Calu3 (cell line): ENCODE measurements at regions not wholly inside any gene's neighbourhood (a gene's known extent, or its start where the extent isn't known, plus 50 kb on each side); places are given as distances from the start of the nearest gene placed in this dataset.

Source experiments
- BruUV-seq: library from RNA; stranded (reverse); fragments of 400-500 nt; replicated peaks from 2 replicates; lab custom pipeline; 2021; lab: Mats Ljungman, UMichigan
- CTCF ChIA-PET: fragments of 300-600 bp; sonication (Branson Sonifier 250); formaldehyde crosslinking; loops from one replicate; lab custom pipeline; 2022; ENCODE audit warnings: antibody characterized with exemption; lab: Charles Lee
- DNase-seq: peaks from one replicate; pipeline ENCODE4 v3.0.0; 2022
- H3K27ac Mint-ChIP-seq: one replicate; pipeline ENCODE4 v1.8.0; 2022; ENCODE audit warnings: mixed read lengths; ENCODE audit not compliant: unreplicated experiment
- H3K27me3 Mint-ChIP-seq: one replicate; pipeline ENCODE4 v1.8.0; 2022; ENCODE audit warnings: mixed read lengths; ENCODE audit not compliant: unreplicated experiment
- H3K36me3 Mint-ChIP-seq: one replicate; pipeline ENCODE4 v1.8.0; 2022; ENCODE audit warnings: mild to moderate bottlenecking, moderate library complexity, mixed read lengths; ENCODE audit not compliant: insufficient read depth, unreplicated experiment
- H3K4me1 Mint-ChIP-seq: one replicate; pipeline ENCODE4 v1.8.0; 2022; ENCODE audit warnings: mild to moderate bottlenecking, low read depth, mixed read lengths; ENCODE audit not compliant: unreplicated experiment
- H3K4me3 Mint-ChIP-seq: one replicate; pipeline ENCODE4 v1.8.0; 2022; ENCODE audit warnings: mild to moderate bottlenecking, low read depth, moderate library complexity, mixed read lengths; ENCODE audit not compliant: unreplicated experiment
- H3K9me3 Mint-ChIP-seq: one replicate; pipeline ENCODE4 v1.8.0; 2022; ENCODE audit warnings: low read depth, mixed read lengths; ENCODE audit not compliant: unreplicated experiment
- CTCF ChIP-seq: fragments of 200-600 bp; IDR thresholded peaks from one replicate; pipeline ENCODE4 v1.8.0; 2022; ENCODE audit warnings: antibody characterized with exemption; ENCODE audit not compliant: unreplicated experiment
- intact Hi-C: fragments of 100-400 bp; cut with micrococcal nuclease; formaldehyde crosslinking; loops from one replicate; pipeline ENCODE4 v1.10.0; 2022; ENCODE audit not compliant: unreplicated experiment

DNA sequence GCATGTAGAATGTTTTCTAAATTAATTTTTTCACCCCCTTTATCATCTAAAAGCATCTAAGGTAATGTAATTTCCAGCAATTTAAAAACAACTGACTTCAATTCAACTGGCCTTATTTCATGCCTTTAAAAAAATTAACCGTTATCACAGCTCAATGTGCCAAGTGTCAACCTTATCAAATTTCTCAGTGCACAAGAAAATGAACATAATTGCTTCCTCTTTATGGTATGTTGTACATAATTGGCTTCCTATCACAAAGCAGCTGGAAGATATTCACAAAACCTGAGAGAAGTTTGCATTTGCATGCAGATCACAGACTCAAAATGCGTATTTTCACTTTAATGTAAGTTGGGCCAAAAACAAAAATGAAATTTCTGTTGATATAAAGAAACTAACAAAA, 966.4 kb downstream of the GRM8 start:
- no peak for TF ChIP-seq CTCF
- Mint-ChIP-seq H3K27ac (no peak overlapping the region), H3K9me3 (peaks cover 2% of the 10 kb centered on the region), H3K36me3 (no peaks in the 10 kb centered on the region), H3K4me1 (no peaks in the 10 kb centered on the region), H3K4me3 (no peak overlapping the region), H3K27me3 (no peaks in the 10 kb centered on the region)
- CTCF ChIA-PET: no interaction called here
- intact Hi-C loops: no loop called here
- DNase-seq: no peak
- no TSS peak for BruUV-seq

DNA sequence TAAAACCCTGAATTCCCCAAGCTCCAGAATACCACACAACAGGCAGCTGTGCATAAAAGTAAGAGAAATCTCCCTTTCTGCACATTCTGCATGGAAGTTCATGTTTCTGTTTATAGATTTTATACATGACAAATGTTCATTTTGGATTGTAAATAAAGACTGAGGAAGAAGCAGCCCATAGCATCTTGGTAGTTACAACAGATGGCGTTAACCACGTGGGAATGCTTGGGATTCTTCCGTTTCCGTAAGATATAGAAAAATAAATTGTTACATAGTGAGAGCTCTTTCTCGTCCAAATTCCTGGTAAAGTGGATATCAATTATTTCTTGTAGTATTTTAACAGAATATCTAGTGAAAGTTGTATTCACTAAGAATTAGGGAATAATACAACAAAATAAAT, 1016.5 kb downstream of the GRM8 start:
- intact Hi-C loops: no loop called here
- TF ChIP-seq CTCF: no peak
- H3K27me3 Mint-ChIP-seq: no peaks in the 10 kb centered on the region
- no peaks in the 10 kb centered on the region for H3K4me1 Mint-ChIP-seq
- DNase-seq: no peak
- H3K9me3 Mint-ChIP-seq: peaks cover 9% of the 10 kb centered on the region
- H3K4me3 Mint-ChIP-seq: no peak overlapping the region
- no TSS peak for BruUV-seq
- H3K36me3 Mint-ChIP-seq: no peaks in the 10 kb centered on the region
- H3K27ac Mint-ChIP-seq: no peak overlapping the region
- CTCF ChIA-PET: no interaction called here

- TF ChIP-seq CTCF: no peak
- H3K27ac Mint-ChIP-seq: no peak overlapping the region
- no peak overlapping the region for H3K4me3 Mint-ChIP-seq
- peaks cover 3% of the 10 kb centered on the region for H3K9me3 Mint-ChIP-seq
- no peaks in the 10 kb centered on the region for H3K36me3 Mint-ChIP-seq
- intact Hi-C loops: no loop called here
- BruUV-seq: no TSS peak
- no peaks in the 10 kb centered on the region for H3K4me1 Mint-ChIP-seq
- no peaks in the 10 kb centered on the region for H3K27me3 Mint-ChIP-seq
- DNase-seq: no peak
- CTCF ChIA-PET: no interaction called here
Measured at GRCh38 chr7:126228356-126229061, 1024.2 kb downstream of the GRM8 start.

GRCh38 chr7:126227643-126228042, 1025.1 kb downstream of the GRM8 start:
- BruUV-seq: no TSS peak
- no peak for DNase-seq
- H3K27me3 Mint-ChIP-seq: no peaks in the 10 kb centered on the region
- H3K36me3 Mint-ChIP-seq: no peaks in the 10 kb centered on the region
- no peak overlapping the region for H3K27ac Mint-ChIP-seq
- no peak overlapping the region for H3K4me3 Mint-ChIP-seq
- no peak for TF ChIP-seq CTCF
- intact Hi-C loops: no loop called here
- H3K9me3 Mint-ChIP-seq: no peaks in the 10 kb centered on the region
- CTCF ChIA-PET: no interaction called here
- no peaks in the 10 kb centered on the region for H3K4me1 Mint-ChIP-seq
